PC-9 (cell line): ENCODE measurements at regions not wholly inside any gene's neighbourhood (a gene's known extent, or its start where the extent isn't known, plus 50 kb on each side); places are given as distances from the start of the nearest gene placed in this dataset.

ENCODE experiments used
- BruUV-seq: library from RNA; stranded (reverse); fragments of 400-500 nt; replicated peaks from 2 replicates; lab custom pipeline; 2021; lab: Mats Ljungman, UMichigan
- CTCF ChIA-PET: fragments of 300-600 bp; sonication (Branson Sonifier 250); formaldehyde crosslinking; loops from one replicate; lab custom pipeline; 2022; ENCODE audit warnings: antibody characterized with exemption; lab: Charles Lee
- POLR2A ChIA-PET: fragments of 300-600 bp; sonication (Branson Sonifier 250); formaldehyde crosslinking; loops from one replicate; lab custom pipeline; 2022; ENCODE audit warnings: antibody characterized with exemption; ENCODE audit not compliant: unreplicated experiment; lab: Charles Lee
- DNase-seq, 2 experiments: peaks; one replicate each; pipeline versions ENCODE4 v3.0.0 to v3.0.0-alpha.2; 2015 to 2022; ENCODE audit warnings: mixed read lengths in 1 of 2
- H2AFZ ChIP-seq: fragments of 200-600 bp; sonication (generic); 2 replicates; pipeline ENCODE4 v1.8.1; 2017; ENCODE audit warnings: antibody characterized with exemption
- H3F3A ChIP-seq: fragments of 200-600 bp; sonication (generic); 2 replicates; pipeline ENCODE4 v1.8.1; 2017; ENCODE audit warnings: antibody characterized with exemption, mild to moderate bottlenecking, low read depth; ENCODE audit not compliant: insufficient read depth
- H3K27ac ChIP-seq: fragments of 200-600 bp; sonication (generic); 2 replicates; pipeline ENCODE4 v1.6.1; 2016; ENCODE audit warnings: mixed run types
- H3K27me3 ChIP-seq: fragments of 200-600 bp; sonication (generic); 2 replicates; pipeline ENCODE4 v1.6.1; 2016; ENCODE audit warnings: low read depth, mixed run types; ENCODE audit not compliant: insufficient read depth
- H3K36me3 ChIP-seq: fragments of 200-600 bp; sonication (generic); 2 replicates; pipeline ENCODE4 v1.6.1; 2016; ENCODE audit warnings: low read depth, mixed run types
- H3K4me1 ChIP-seq: fragments of 200-600 bp; sonication (generic); replicated peaks from 2 replicates; pipeline ENCODE4 v1.6.1; 2016; ENCODE audit warnings: mixed run types; ENCODE audit not compliant: insufficient read depth
- H3K4me2 ChIP-seq: fragments of 200-600 bp; sonication (generic); 2 replicates; pipeline ENCODE4 v1.6.1; 2017; ENCODE audit warnings: mixed run types
- H3K4me3 ChIP-seq: fragments of 200-600 bp; sonication (generic); 2 replicates; pipeline ENCODE4 v1.6.1; 2016; ENCODE audit warnings: mixed run types
- H3K79me2 ChIP-seq: fragments of 200-600 bp; sonication (generic); 2 replicates; pipeline ENCODE4 v1.6.1; 2017; ENCODE audit warnings: low read depth, mixed run types
- H3K9me2 ChIP-seq: fragments of 200-600 bp; sonication (generic); 2 replicates; pipeline ENCODE4 v1.8.1; 2017; ENCODE audit warnings: mild to moderate bottlenecking; ENCODE audit not compliant: insufficient read depth
- H3K9me3 ChIP-seq: fragments of 200-600 bp; sonication (generic); 2 replicates; pipeline ENCODE4 v1.8.1; 2016; ENCODE audit warnings: low read depth; ENCODE audit not compliant: insufficient read depth
- H4K20me1 ChIP-seq: fragments of 200-600 bp; sonication (generic); 2 replicates; pipeline ENCODE4 v1.8.1; 2017; ENCODE audit not compliant: insufficient read depth
- EZH2 ChIP-seq: fragments of 200-600 bp; sonication (generic); IDR thresholded peaks from 2 replicates; pipeline ENCODE4 v1.8.0; 2017; ENCODE audit warnings: antibody characterized with exemption, low read depth
- intact Hi-C: fragments of 100-400 bp; cut with micrococcal nuclease; formaldehyde crosslinking; loops from one replicate; pipeline ENCODE4 v1.10.0; 2022; ENCODE audit not compliant: unreplicated experiment
- TF ChIP-seq, protein P1 (sequence below): fragments of 200-600 bp; sonication (generic); conservative IDR thresholded peaks from 2 replicates; pipeline ENCODE4 v1.6.1; 2017; ENCODE audit warnings: mixed run types, antibody characterized with exemption, mild to moderate bottlenecking, moderate library complexity

DNA sequence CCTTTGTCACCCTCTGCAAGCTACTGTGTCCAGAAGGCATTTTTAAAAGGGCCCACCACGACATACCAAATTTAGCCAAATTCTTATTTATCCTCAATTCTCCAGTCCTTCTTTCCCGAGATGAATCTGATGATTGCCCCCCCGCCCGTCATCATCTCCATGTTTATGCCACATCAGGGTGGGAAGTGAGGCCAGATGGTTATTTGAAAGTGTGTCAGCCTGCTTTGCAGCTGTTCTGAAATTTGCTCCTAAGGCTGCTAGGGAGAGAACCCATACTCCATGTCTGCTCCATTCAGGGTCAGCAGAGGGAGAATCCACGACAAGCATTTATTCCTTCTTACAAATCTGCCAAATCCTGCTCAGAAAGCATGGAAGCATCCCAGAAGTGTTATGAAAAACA is 337.8 kb downstream of the ADAMTS20 start:
- no peaks in the 10 kb centered on the region for H3K79me2 ChIP-seq
- no peak for DNase-seq
- no peak overlapping the region for H2AFZ ChIP-seq
- H3K27me3 ChIP-seq, result no peaks in the 10 kb centered on the region
- ChIA-PET POLR2A (no interaction called here), CTCF (no interaction called here)
- intact Hi-C loops, result no loop called here
- TF ChIP-seq EZH2, result no peak
- TF ChIP-seq, protein P1, sequence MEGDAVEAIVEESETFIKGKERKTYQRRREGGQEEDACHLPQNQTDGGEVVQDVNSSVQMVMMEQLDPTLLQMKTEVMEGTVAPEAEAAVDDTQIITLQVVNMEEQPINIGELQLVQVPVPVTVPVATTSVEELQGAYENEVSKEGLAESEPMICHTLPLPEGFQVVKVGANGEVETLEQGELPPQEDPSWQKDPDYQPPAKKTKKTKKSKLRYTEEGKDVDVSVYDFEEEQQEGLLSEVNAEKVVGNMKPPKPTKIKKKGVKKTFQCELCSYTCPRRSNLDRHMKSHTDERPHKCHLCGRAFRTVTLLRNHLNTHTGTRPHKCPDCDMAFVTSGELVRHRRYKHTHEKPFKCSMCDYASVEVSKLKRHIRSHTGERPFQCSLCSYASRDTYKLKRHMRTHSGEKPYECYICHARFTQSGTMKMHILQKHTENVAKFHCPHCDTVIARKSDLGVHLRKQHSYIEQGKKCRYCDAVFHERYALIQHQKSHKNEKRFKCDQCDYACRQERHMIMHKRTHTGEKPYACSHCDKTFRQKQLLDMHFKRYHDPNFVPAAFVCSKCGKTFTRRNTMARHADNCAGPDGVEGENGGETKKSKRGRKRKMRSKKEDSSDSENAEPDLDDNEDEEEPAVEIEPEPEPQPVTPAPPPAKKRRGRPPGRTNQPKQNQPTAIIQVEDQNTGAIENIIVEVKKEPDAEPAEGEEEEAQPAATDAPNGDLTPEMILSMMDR, result no peak
- H3K27ac ChIP-seq, result no peak overlapping the region
- H3K9me2 ChIP-seq, result no peaks in the 10 kb centered on the region
- BruUV-seq, result no TSS peak
- H3F3A ChIP-seq, result no peaks in the 10 kb centered on the region
- no peaks in the 10 kb centered on the region for H4K20me1 ChIP-seq
- H3K9me3 ChIP-seq, result no peaks in the 10 kb centered on the region
- no peak overlapping the region for H3K4me2 ChIP-seq
- H3K4me3 ChIP-seq, result no peak overlapping the region
- no peaks in the 10 kb centered on the region for H3K4me1 ChIP-seq
- no peaks in the 10 kb centered on the region for H3K36me3 ChIP-seq

DNA sequence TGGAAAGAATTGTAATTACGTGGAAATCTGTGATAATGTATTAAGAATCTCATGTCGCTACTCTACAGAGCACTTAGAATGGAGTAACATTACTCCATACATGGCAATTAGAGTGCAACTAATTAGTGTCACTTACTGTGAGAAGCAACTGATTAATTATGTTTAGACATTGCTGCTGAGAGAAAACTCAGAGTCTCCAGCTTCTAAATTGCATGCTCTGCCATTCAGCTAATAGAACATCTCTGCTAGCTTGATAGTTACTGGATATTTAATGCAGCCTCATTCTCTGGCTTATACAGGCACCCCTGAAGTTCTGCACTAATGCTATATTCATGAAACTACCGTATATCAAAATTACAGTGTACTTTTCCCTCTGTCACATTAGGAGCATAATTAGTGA is 338.4 kb downstream of the ADAMTS20 start:
- no peak overlapping the region for H3K27ac ChIP-seq
- H3K79me2 ChIP-seq, result no peaks in the 10 kb centered on the region
- H3K4me2 ChIP-seq, result no peak overlapping the region
- CTCF ChIA-PET, result no interaction called here
- H3K4me3 ChIP-seq, result no peak overlapping the region
- H4K20me1 ChIP-seq, result no peaks in the 10 kb centered on the region
- no peak for DNase-seq
- no peaks in the 10 kb centered on the region for H3K27me3 ChIP-seq
- intact Hi-C loops, result no loop called here
- H3K36me3 ChIP-seq, result no peaks in the 10 kb centered on the region
- no peaks in the 10 kb centered on the region for H3K9me2 ChIP-seq
- H3K4me1 ChIP-seq, result no peaks in the 10 kb centered on the region
- H3F3A ChIP-seq, result no peaks in the 10 kb centered on the region
- no peak for TF ChIP-seq EZH2
- TF ChIP-seq, protein P1, result no peak
- H2AFZ ChIP-seq, result no peak overlapping the region
- no TSS peak for BruUV-seq
- POLR2A ChIA-PET, result interaction anchor here (0.6 kb wide), 1 partner anchor 1581 kb away, joined by 4 read pairs; no protein-coding TSS in a partner anchor
- no peaks in the 10 kb centered on the region for H3K9me3 ChIP-seq

DNA sequence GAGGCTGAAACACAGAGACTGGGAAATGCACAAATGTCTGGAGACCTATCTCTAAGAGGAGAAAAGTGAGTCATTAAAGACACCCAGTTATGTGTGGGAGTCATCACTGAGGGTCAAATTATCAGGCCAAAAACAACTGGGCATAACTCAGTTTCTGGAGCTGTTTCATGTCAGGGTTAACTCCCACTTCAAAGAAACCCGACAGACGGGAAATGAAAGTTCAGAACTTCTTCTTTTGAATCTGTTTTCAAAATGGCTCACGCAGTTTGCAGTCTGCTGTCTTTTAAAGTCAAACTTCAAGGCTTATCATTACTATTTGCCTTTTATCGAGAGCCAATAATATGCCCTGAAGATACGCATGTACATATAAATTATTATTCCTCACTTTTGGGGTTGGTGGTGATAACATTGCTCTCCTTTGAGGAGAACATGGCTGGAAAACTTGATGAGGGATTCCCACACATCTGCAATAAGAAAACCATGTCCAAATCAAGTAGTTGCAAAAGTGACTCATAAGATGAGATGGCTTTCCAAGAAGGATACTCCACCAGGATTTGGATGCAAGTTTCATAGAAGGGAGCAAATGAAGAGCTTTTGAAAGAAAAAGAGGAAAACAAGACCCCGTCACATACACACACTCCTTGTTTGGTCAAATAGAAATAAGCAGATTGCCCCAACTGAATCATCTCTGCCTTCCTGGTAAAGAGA is 341.4 kb downstream of the ADAMTS20 start:
- DNase-seq, result no peak
- no peak overlapping the region for H3K27ac ChIP-seq
- no peak overlapping the region for H3K4me3 ChIP-seq
- no peak overlapping the region for H3K4me2 ChIP-seq
- no peaks in the 10 kb centered on the region for H3K9me2 ChIP-seq
- no peaks in the 10 kb centered on the region for H3K27me3 ChIP-seq
- H4K20me1 ChIP-seq, result no peaks in the 10 kb centered on the region
- CTCF ChIA-PET, result no interaction called here
- peaks cover 3% of the 10 kb centered on the region; the same call in 1 of the 2 replicates for H3K9me3 ChIP-seq
- 0 out of 2 replicates have a peak overlapping the region, but pooled peaks have one; percentile 52 for H2AFZ ChIP-seq
- BruUV-seq, result no TSS peak
- no peaks in the 10 kb centered on the region for H3F3A ChIP-seq
- intact Hi-C loops, result no loop called here
- TF ChIP-seq, protein P1, result no peak
- TF ChIP-seq EZH2, result no peak
- no peaks in the 10 kb centered on the region for H3K79me2 ChIP-seq
- POLR2A ChIA-PET, result interaction anchor here (0.6 kb wide), 1 partner anchor 441 kb away, joined by 9 read pairs; no protein-coding TSS in a partner anchor
- no peaks in the 10 kb centered on the region; the same call in 1 of the 2 replicates for H3K4me1 ChIP-seq
- no peaks in the 10 kb centered on the region for H3K36me3 ChIP-seq
